HUES48 (cell line): ENCODE measurements at regions not wholly inside any gene's neighbourhood (a gene's known extent, or its start where the extent isn't known, plus 50 kb on each side); places are given as distances from the start of the nearest gene placed in this dataset.

Experiments
- H3K27ac ChIP-seq: one replicate; pipeline ENCODE4 v1.7.0; 2013; ENCODE audit warnings: low read depth, low read length, inconsistent platforms
- H3K27me3 ChIP-seq: 2 replicates; pipeline ENCODE4 v1.6.1; 2013; ENCODE audit warnings: mild to moderate bottlenecking, low read length; ENCODE audit not compliant: control insufficient read depth, insufficient read depth
- H3K36me3 ChIP-seq: 2 replicates; pipeline ENCODE4 v1.6.1; 2013; ENCODE audit warnings: low read length; ENCODE audit not compliant: control insufficient read depth, insufficient read depth
- H3K4me1 ChIP-seq: 2 replicates; pipeline ENCODE4 v1.6.1; 2013; ENCODE audit warnings: mild to moderate bottlenecking, low read length; ENCODE audit not compliant: control insufficient read depth, insufficient read depth
- H3K4me3 ChIP-seq: 2 replicates; pipeline ENCODE4 v1.5.1; 2013; ENCODE audit warnings: mild to moderate bottlenecking, low read depth, low read length
- H3K9ac ChIP-seq: 2 replicates; pipeline ENCODE4 v1.6.1; 2013; ENCODE audit warnings: mild to moderate bottlenecking, low read depth, low read length, moderate library complexity
- H3K9me3 ChIP-seq: 2 replicates; pipeline ENCODE4 v1.6.1; 2013; ENCODE audit warnings: low read length; ENCODE audit not compliant: control insufficient read depth, insufficient read depth

GRCh38 chr2:192298664-192299063 is 103.9 kb upstream of the TMEFF2 start:
- Histone ChIP-seq H3K9me3 (no peaks in the 10 kb centered on the region), H3K27ac (no peak overlapping the region), H3K36me3 (no peaks in the 10 kb centered on the region), H3K9ac (no peak overlapping the region), H3K27me3 (no peaks in the 10 kb centered on the region), H3K4me1 (no peaks in the 10 kb centered on the region), H3K4me3 (no peak overlapping the region)

GRCh38 chr2:192292478-192292877 is 97.7 kb upstream of the TMEFF2 start:
- Histone ChIP-seq H3K4me3 (no peak overlapping the region), H3K9me3 (no peaks in the 10 kb centered on the region), H3K27me3 (no peaks in the 10 kb centered on the region), H3K36me3 (no peaks in the 10 kb centered on the region), H3K27ac (no peak overlapping the region), H3K4me1 (no peaks in the 10 kb centered on the region), H3K9ac (no peak overlapping the region)

- no peaks in the 10 kb centered on the region for H3K4me1 ChIP-seq
- H3K27ac ChIP-seq: no peak overlapping the region
- H3K36me3 ChIP-seq: no peaks in the 10 kb centered on the region
- no peak overlapping the region for H3K9ac ChIP-seq
- H3K4me3 ChIP-seq: no peak overlapping the region
- no peaks in the 10 kb centered on the region for H3K27me3 ChIP-seq
- no peaks in the 10 kb centered on the region for H3K9me3 ChIP-seq
Observed at GRCh38 chr2:192288295-192288694, 93.6 kb upstream of the TMEFF2 start.

- Histone ChIP-seq H3K36me3 (no peaks in the 10 kb centered on the region), H3K4me3 (no peak overlapping the region), H3K9me3 (no peaks in the 10 kb centered on the region), H3K27ac (no peak overlapping the region), H3K9ac (no peak overlapping the region), H3K4me1 (no peaks in the 10 kb centered on the region), H3K27me3 (no peaks in the 10 kb centered on the region)
Observed at GRCh38 chr2:192286093-192286701, 91.5 kb upstream of the TMEFF2 start.

GRCh38 chr2:192283450-192283849 is 88.7 kb upstream of the TMEFF2 start:
- Histone ChIP-seq H3K4me1 (no peaks in the 10 kb centered on the region), H3K36me3 (no peaks in the 10 kb centered on the region), H3K9me3 (no peaks in the 10 kb centered on the region), H3K9ac (no peak overlapping the region), H3K27ac (no peak overlapping the region), H3K4me3 (no peak overlapping the region), H3K27me3 (no peaks in the 10 kb centered on the region)

GRCh38 chr2:192278701-192279100 is 84.0 kb upstream of the TMEFF2 start:
- H3K4me1 ChIP-seq: no peaks in the 10 kb centered on the region
- H3K27me3 ChIP-seq: no peaks in the 10 kb centered on the region
- no peak overlapping the region for H3K9ac ChIP-seq
- H3K4me3 ChIP-seq: no peak overlapping the region
- H3K27ac ChIP-seq: no peak overlapping the region
- H3K36me3 ChIP-seq: no peaks in the 10 kb centered on the region
- H3K9me3 ChIP-seq: no peaks in the 10 kb centered on the region

- H3K9ac ChIP-seq: no peak overlapping the region
Observed at GRCh38 chr2:192277494-192278109, 82.9 kb upstream of the TMEFF2 start.

GRCh38 chr2:192275632-192276031 is 80.9 kb upstream of the TMEFF2 start:
- H3K9me3 ChIP-seq: no peaks in the 10 kb centered on the region
- H3K4me3 ChIP-seq: no peak overlapping the region
- no peaks in the 10 kb centered on the region for H3K36me3 ChIP-seq
- H3K9ac ChIP-seq: no peak overlapping the region
- no peak overlapping the region for H3K27ac ChIP-seq
- H3K4me1 ChIP-seq: no peaks in the 10 kb centered on the region
- H3K27me3 ChIP-seq: no peaks in the 10 kb centered on the region

More at GRCh38 chr2:192277494-192278109, 82.9 kb upstream of the TMEFF2 start:
- H3K4me3 ChIP-seq: no peak overlapping the region
- H3K4me1 ChIP-seq: no peaks in the 10 kb centered on the region
- H3K9me3 ChIP-seq: no peaks in the 10 kb centered on the region
- no peaks in the 10 kb centered on the region for H3K27me3 ChIP-seq
- H3K36me3 ChIP-seq: no peaks in the 10 kb centered on the region
- H3K27ac ChIP-seq: no peak overlapping the region

GRCh38 chr2:192267484-192267883 is 72.8 kb upstream of the TMEFF2 start:
- no peaks in the 10 kb centered on the region for H3K27me3 ChIP-seq
- H3K9me3 ChIP-seq: no peaks in the 10 kb centered on the region
- H3K4me1 ChIP-seq: no peaks in the 10 kb centered on the region
- no peak overlapping the region for H3K27ac ChIP-seq
- H3K9ac ChIP-seq: no peak overlapping the region
- no peak overlapping the region for H3K4me3 ChIP-seq
- no peaks in the 10 kb centered on the region for H3K36me3 ChIP-seq

- Histone ChIP-seq H3K4me3 (no peak overlapping the region), H3K36me3 (no peaks in the 10 kb centered on the region), H3K4me1 (no peaks in the 10 kb centered on the region), H3K27me3 (no peaks in the 10 kb centered on the region), H3K27ac (no peak overlapping the region), H3K9me3 (no peaks in the 10 kb centered on the region), H3K9ac (no peak overlapping the region)
Observed at GRCh38 chr2:192265751-192266150, 71.0 kb upstream of the TMEFF2 start.

- H3K36me3 ChIP-seq: no peaks in the 10 kb centered on the region
- H3K9ac ChIP-seq: no peak overlapping the region
- no peak overlapping the region for H3K4me3 ChIP-seq
- H3K4me1 ChIP-seq: no peaks in the 10 kb centered on the region
- no peak overlapping the region for H3K27ac ChIP-seq
- no peaks in the 10 kb centered on the region for H3K27me3 ChIP-seq
- no peaks in the 10 kb centered on the region for H3K9me3 ChIP-seq
Observed at GRCh38 chr2:192254444-192254843, 59.7 kb upstream of the TMEFF2 start.
